ENCODE measurements at regions not wholly inside any gene's neighbourhood (a gene's known extent, or its start where the extent isn't known, plus 50 kb on each side); places are given as distances from the start of the nearest gene placed in this dataset.
"Not testable (repeated sequence)": the region's sequence is repeated elsewhere in the genome, so short reads cannot be mapped to it uniquely, and the experiment has no call there.

DNA sequence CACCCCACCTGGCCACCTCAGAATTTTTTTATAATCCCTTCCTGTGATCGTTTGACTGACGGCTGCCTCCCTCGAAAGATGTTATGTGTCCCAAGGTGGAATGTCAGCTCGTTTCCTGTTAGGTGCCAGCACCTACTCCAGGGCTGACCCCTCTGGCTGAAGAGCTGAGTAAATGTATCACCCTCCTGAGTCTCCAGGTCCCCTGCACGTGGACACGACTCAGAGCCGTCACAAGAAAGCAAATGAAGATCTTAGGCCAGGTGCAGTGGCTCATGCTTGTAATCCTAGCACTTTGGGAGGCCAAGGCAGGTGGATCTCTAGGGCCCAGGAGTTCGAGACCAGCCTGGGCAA lies 273.2 kb downstream of the C16orf95 start:
- DNase-seq (ENCODE audit: low read depth in 2 of 3, low spot score in 1 of 3), result no peak

GRCh38 chr16:87044829-87045228 lies 272.4 kb downstream of the C16orf95 start:
- DNase-seq (ENCODE audit: low read depth in 2 of 3, low spot score in 1 of 3), result no peak

- DNase-seq (ENCODE audit: low read depth in 2 of 3, low spot score in 1 of 3), result no peak
Measured at GRCh38 chr16:87045466-87046216, 271.6 kb downstream of the C16orf95 start.

DNA sequence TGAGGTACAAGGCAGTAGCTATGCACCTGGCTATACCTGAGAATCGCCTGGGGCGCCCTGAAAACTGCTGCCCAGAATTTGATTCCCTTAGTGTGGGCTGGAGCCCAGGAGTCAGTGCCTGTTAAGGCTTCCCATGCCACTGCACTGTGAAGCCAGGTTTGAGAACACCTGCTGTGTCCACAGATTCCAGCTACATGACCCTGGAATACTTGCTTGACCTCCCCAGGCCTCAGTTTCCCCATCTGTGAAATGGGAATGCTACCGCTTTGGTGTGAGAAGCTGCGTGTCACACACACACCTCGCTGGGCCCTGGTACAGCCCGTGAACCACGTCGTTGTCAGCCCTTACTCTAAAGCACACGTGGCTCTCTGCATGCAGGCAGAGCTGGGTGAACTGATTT lies 271.0 kb downstream of the C16orf95 start:
- DNase-seq (ENCODE audit: low read depth in 2 of 3, low spot score in 1 of 3), result no peak

DNA sequence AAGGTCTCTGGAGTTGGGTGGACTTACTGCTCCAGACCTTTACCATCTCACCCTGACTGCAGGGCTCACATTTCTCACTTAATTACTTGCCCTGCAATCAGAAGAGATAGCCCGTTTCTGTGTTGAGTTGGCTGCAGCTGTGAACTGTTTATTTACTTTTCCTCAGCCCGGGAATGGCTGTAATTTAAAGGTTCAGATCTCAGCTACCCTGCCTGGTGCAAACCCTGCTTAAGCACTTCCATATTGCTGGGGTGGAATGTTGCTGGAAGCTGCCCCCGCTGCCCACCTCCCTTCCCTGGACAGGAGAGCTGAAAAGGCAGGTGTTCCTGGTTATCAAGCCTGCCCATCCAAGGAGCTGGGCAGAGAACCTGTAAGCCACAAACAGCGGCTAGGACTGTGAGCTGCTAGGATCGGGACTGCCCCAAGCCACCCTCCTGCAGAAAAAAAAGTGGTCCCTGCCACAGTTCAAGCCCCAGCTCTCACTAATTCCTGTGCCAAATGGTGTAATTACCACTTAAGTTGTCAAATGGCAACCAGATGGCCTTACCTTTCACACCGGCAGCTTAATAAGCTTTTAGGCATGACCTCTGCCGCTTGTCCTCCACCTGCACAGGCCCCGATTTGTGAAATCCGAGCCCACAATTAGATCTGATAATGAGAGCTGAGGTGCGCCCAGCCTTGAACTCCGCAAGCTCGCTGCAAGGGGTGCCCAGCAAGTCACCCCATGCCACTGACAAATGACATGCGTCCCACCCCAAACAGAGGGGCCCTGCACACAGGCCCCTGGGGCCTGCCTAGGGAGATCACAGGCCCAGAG lies 269.8 kb downstream of the C16orf95 start:
- no peak for DNase-seq (ENCODE audit: low read depth in 2 of 3, low spot score in 1 of 3)

GRCh38 chr16:87048038-87048729 lies 269.0 kb downstream of the C16orf95 start:
- DNase-seq (ENCODE audit: low read depth in 2 of 3, low spot score in 1 of 3), result no peak

DNA sequence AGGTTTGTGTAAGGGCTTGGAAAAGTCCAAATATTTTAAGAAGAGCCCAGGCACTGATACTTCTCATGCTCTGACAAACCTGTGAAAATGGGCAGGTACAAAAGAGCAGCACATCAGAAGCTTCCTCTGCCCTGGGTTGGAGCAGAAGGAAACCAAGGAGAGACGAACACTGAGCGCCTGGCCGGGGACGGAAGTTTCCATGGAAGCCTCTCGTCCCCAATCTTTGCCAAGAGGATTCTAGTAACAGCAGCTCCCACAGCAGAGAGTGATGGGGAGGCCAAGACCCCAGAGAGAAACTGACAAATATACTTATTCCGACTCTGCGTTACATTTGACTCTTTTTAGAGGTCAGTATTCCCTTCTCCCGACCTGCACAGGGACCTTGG lies 268.5 kb downstream of the C16orf95 start:
- DNase-seq (ENCODE audit: low read depth in 2 of 3, low spot score in 1 of 3), result no peak

DNA sequence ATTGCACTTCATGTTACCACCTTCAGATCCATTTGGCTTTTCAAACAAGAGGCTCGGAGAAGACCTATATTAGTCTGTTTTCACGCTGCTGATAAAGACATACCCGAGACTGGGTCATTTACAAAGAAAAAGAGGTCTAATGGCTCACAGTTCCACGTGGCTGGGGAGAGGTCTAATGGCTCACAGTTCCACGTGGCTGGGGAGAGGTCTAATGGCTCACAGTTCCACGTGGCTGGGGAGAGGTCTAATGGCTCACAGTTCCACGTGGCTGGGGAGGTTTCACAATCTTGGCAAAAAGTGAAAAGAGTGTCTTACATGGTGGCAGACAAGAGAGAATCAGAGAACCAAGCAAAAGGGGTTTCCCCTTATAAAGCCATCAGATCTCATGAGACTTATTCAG lies 268.0 kb downstream of the C16orf95 start:
- not testable (repeated sequence) for DNase-seq (ENCODE audit: low read depth in 2 of 3, low spot score in 1 of 3)

GRCh38 chr16:87050142-87050541 lies 267.1 kb downstream of the C16orf95 start:
- no peak for DNase-seq (ENCODE audit: low read depth in 2 of 3, low spot score in 1 of 3)

- no peak for DNase-seq (ENCODE audit: low read depth in 2 of 3, low spot score in 1 of 3)
Measured at GRCh38 chr16:87051526-87052320, 265.5 kb downstream of the C16orf95 start.

GRCh38 chr16:87052506-87052905 lies 264.7 kb downstream of the C16orf95 start:
- no peak for DNase-seq (ENCODE audit: low read depth in 2 of 3, low spot score in 1 of 3)

DNA sequence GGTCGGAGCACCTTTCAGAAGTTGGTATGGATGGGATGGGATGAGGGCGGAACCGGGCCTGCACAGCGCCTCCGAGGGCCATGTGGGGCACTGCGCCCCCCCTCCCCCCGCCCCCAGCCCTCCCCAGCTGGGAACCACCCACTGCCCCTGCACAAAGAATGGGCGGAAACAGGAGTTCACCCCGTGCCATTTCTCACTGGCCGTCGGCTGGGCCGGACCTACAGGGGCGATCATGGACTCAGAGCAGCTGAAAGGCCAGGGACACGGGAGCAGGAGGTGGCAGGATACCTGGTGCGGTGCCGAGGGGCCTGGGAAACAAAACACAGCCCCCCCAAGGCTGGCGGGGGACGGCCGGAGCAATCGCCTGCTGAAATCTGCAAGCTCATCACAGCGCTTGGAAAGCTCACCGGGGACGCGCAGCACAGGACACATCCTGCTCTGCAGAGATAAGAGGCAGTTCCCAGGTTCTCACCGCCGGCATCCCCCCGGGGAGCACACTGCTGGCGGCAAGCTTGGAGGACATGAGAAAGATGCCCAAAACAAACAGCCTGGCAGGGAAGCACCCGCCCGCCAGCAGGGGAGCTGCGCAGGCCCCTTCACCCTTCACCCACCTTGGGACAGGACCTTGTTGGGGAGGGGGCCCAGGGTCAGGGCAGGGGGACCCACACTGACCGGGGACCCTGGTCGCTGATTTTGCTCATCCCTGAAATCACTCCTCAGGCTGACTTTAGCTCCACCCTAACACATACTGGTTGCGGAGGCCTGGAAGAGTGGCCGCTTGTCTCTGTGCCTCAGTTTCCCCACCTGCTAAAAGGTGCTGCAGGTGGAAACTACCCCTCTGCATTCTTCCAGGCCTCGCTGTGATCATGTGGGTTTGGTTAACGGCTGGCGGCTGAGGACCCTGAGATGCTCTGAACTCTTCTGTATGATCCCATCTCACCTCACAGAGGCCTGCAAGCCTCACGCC lies 263.9 kb downstream of the C16orf95 start:
- no peak for DNase-seq (ENCODE audit: low read depth in 2 of 3, low spot score in 1 of 3)

GRCh38 chr16:87054154-87054553 lies 263.0 kb downstream of the C16orf95 start:
- DNase-seq (ENCODE audit: low read depth in 2 of 3, low spot score in 1 of 3), result no peak

DNA sequence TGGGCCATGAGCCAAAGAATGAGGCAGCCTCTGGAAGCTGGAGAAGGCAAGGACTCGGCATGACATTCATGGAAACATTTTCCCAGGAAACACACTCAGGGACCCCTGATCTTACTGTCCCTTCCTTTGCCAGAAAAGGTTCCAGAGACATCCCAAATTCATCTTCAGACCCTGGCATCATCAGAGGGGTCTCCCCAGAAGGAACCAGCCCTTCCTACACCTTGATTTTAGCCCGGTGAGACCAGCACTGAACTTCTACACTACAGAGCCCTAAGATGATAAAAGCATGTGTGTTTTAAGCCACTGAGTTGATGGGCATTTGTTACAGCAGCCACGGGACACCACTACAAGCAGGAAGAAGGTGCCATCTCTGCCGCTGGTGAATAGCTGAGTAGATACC lies 262.3 kb downstream of the C16orf95 start:
- DNase-seq (ENCODE audit: low read depth in 2 of 3, low spot score in 1 of 3), result no peak

DNA sequence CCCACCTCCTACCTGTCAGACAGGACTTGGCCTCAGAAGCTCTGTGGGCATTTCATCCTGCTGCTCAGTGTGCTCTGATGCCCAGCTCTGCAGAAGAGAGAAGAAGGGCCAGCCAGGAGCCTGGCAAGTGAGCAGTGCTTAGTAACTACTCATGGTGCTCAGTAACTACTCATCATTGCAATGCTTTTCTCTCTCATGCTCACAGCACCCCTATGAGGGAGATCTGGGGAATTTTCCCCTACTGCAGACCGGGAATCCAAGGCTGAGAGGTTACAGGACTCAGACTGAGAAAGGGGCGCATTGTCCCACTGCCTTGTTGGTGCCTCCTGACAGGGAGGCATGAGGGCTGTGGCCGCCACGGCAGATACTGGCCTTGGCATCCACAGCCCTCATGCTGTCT lies 261.1 kb downstream of the C16orf95 start:
- no peak for DNase-seq (ENCODE audit: low read depth in 2 of 3, low spot score in 1 of 3)

GRCh38 chr16:87056551-87056950 lies 260.6 kb downstream of the C16orf95 start:
- DNase-seq (ENCODE audit: low read depth in 2 of 3, low spot score in 1 of 3), result no peak

DNA sequence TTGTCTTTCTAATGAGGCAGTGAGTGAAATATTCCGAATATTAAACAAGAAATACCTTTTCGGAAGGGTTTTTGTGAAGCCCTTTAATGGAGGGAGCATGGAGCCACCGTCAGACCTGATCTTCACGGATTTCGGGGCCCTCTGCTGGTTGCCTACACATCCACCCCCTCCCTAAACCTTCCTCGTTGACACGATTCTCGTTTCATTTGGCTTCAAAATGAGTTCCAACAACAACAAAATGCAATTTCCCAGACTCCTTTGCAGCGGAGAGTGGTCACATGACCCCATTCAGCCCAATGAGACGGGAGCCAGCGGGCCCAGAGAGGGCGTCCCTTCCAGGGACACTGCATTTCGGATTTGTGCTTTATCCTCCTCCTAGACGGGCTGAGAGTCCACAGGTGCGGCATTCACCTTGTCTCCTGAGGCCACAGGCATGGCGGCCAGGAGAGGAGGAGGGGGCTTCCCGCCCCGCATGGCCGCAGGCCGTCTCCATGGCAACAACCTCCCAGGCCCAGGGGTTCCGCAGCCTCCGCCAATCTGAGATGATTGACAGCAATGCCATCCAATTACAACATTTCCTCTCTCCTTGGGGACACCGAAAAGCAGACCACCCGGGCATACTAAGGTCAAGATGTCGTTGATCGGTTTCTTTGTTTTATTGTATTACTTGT lies 259.8 kb downstream of the C16orf95 start:
- no peak for DNase-seq (ENCODE audit: low read depth in 2 of 3, low spot score in 1 of 3)

DNA sequence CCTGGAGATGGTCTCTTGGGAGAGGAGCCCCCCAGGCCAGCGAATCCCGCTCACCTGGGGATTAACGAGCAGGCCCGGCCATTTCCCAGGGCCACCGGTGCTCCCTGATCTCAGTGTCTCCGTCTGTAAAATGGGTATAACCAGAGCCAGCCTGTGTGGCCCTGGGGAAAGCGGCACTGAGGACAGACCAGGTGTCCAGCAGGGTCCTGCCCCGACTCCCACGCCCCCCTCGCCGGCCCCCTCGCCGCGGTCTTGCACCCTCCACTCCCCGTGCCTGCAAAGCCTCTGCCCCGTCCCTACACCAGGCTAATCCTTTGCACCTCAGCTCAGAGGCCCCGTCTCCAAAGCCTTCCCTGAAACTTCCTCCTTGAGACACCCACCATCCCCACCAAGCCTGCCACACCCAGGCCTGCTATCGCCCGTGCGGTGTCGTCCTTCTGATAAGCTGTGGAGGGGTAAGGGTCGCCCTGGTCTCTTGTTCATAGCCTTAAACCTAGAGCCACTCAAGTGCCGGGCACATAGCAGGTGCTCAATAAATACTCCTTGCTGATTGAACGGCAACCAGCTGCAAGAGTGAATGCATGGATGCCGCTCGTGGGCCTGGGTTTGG lies 259.1 kb downstream of the C16orf95 start:
- no peak for DNase-seq (ENCODE audit: low read depth in 2 of 3, low spot score in 1 of 3)

- DNase-seq (ENCODE audit: low read depth in 2 of 3, low spot score in 1 of 3), result no peak
Measured at GRCh38 chr16:87058728-87059250, 258.4 kb downstream of the C16orf95 start.
